ENCODE measurements at regions not wholly inside any gene's neighbourhood (a gene's known extent, or its start where the extent isn't known, plus 50 kb on each side); places are given as distances from the start of the nearest gene placed in this dataset.
A peak's percentile ranks its signal among the peaks of the same experiment; 100 is the strongest.

DNA sequence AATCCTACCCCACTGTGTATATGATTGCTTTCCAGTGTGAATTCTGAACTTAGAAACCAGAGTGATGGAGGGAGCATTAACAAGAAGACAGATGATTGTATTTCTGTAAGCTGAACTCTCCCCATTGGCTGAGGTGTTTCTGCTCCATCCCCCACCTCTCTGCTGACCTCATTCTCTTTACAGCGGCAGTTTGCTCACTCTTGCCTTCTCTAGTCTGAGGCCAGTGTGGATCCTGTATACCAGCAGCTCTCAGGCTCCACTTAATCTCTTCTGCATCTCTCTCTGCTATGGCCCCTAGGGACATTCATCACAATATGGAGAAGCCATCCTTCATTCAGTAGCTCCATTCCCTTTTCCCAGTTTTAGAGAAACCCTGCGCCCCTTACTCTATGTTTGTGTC is 358.8 kb downstream of the MAN2A1 start:
- Histone ChIP-seq H3K27ac (ENCODE audit: low read depth, low read length) (no peak overlapping the region), H2BK120ac (replicated peaks; ENCODE audit: low read depth, low read length) (no peak overlapping the region), H2BK20ac (ENCODE audit: low read length) (no peak overlapping the region), H3K36me3 (ENCODE audit: control insufficient read depth in 2 of 4, insufficient read depth in 4 of 4, low read length in 3 of 4) (no peaks in the 10 kb centered on the region), H4K8ac (ENCODE audit: extremely low read depth, insufficient read depth, low read length) (no peak overlapping the region), H3K23ac (ENCODE audit: insufficient read length) (no peak overlapping the region), H4K5ac (ENCODE audit: insufficient read length, low read depth, low read length) (no peak overlapping the region), H3K56ac (replicated peaks; ENCODE audit: insufficient read length, low read depth, low read length) (no peak overlapping the region), H3K4me3 (ENCODE audit: extremely low read depth in 1 of 4, insufficient read depth in 2 of 4, low read depth in 3 of 4, low read length in 4 of 4) (no peak overlapping the region), H3K18ac (ENCODE audit: extremely low read depth, low read length) (no peak overlapping the region), H3K9ac (replicated peaks in 1 of 4; ENCODE audit: extremely low read depth in 1 of 4, low read depth in 3 of 4, low read length in 3 of 4) (no peak overlapping the region), H2BK15ac (ENCODE audit: low read length) (no peak overlapping the region), H3K14ac (ENCODE audit: insufficient read length) (no peak overlapping the region), H3K9me3 (ENCODE audit: insufficient read depth in 2 of 2, low read depth in 1 of 2, low read length in 1 of 2) (no peaks in the 10 kb centered on the region), H3K4ac (replicated peaks; ENCODE audit: insufficient read length, low read depth, low read length) (no peak overlapping the region), H3K79me1 (ENCODE audit: low read depth, low read length) (no peaks in the 10 kb centered on the region), H2AFZ (ENCODE audit: low read length) (peak overlapping the region; percentile 93), H3K4me1 (replicated peaks in 1 of 4; ENCODE audit: control insufficient read depth in 3 of 4, insufficient read depth in 4 of 4, low read length in 3 of 4) (no peaks in the 10 kb centered on the region; a peak in 2 of 7 replicates), H2BK12ac (ENCODE audit: low read depth, low read length) (no peak overlapping the region), H3K27me3 (replicated peaks in 1 of 4; ENCODE audit: control insufficient read depth in 3 of 4, extremely low read depth in 1 of 4, insufficient read depth in 3 of 4, low read length in 3 of 4) (0 out of 7 replicates have a peak, but pooled peaks cover 0 to 2% (median 0%) of the 10 kb centered on the region in 4 experiments), H2BK5ac (ENCODE audit: low read depth, low read length) (no peak overlapping the region), H3K79me2 (ENCODE audit: control insufficient read depth in 1 of 2, insufficient read depth in 2 of 2, low read length in 2 of 2) (no peaks in the 10 kb centered on the region), H4K91ac (replicated peaks; ENCODE audit: insufficient read length, low read length) (no peak overlapping the region), H3K23me2 (ENCODE audit: low read depth, low read length) (no peaks in the 10 kb centered on the region), H2AK5ac (ENCODE audit: low read depth, low read length) (no peak overlapping the region), H3K4me2 (ENCODE audit: insufficient read depth in 1 of 2, low read depth in 2 of 2, low read length in 2 of 2) (no peak overlapping the region; a peak in 1 of 4 replicates), H4K20me1 (replicated peaks in 1 of 2; ENCODE audit: control insufficient read depth in 1 of 2, insufficient read depth in 2 of 2, low read length in 2 of 2) (no peaks in the 10 kb centered on the region)
- no peak for TF ChIP-seq TBP (IDR thresholded peaks at IDR 0.05; ENCODE audit: low read depth, low read length)
- TF ChIP-seq JUND (IDR thresholded peaks at IDR 0.05; ENCODE audit: low read length), result 0 out of 2 replicates have a peak, but pooled peaks have one; percentile 37
- no peak for TF ChIP-seq RBBP5 (IDR thresholded peaks at IDR 0.05; ENCODE audit: borderline replicate concordance, low read depth, low read length)
- no peak for DNase-seq (ENCODE audit: low read depth in 1 of 2, low spot score in 2 of 2)
- CTCF ChIA-PET (ENCODE audit: partially characterized antibody), result interaction anchor here (1.0 to 3.2 kb wide), 6 partner anchors 9 to 391 kb away, joined by 3 to 24 read pairs (median 4); no protein-coding TSS in a partner anchor
- 68% methylated on average over 2 of the region's 2 CpGs; no CpG with 5 or more reads in 1 of the 2 experiments for WGBS, 2 experiments (ENCODE audit: extremely low coverage in 1 of 2, insufficient coverage in 1 of 2, insufficient read length in 1 of 2, insufficient replicate concordance in 2 of 2, low coverage in 1 of 2, low lambda C conversion rate in 2 of 2, missing lambda C conversion rate in 1 of 2)
- no peak for FAIRE-seq
- POLR2A ChIA-PET (ENCODE audit: partially characterized antibody), result interaction anchor here (1.4 kb wide), 1 partner anchor 9 kb away, joined by 6 read pairs; no protein-coding TSS in a partner anchor
